Inferior parietal cortex (tissue), 1 donor: ENCODE measurements at regions not wholly inside any gene's neighbourhood (a gene's known extent, or its start where the extent isn't known, plus 50 kb on each side); places are given as distances from the start of the nearest gene placed in this dataset.

Experiments used
- DNase-seq: peaks from one replicate; pipeline ENCODE4 v3.0.0-alpha.2; 2016; ENCODE audit errors: extremely low spot score

DNA sequence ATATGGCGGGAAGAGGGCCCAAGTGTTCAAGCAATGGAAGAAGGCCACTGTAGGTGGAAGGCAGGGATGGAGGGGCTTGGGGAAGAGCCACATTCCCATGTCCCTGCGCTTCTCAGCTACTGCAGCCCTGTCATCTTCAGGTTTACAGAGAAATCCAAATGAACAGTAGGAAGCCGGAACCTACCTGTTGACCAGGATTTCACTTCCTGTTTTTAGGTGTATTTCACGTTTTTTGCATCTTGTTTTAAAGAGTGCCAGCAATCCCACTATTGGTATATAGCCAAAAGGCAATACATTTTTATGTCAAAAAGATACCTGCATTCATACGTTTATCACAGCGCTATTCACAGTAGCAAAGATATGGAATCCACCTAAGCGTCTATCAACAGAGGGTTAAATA is 159.2 kb downstream of the SLC35B3 start:
- DNase-seq: no peak

DNA sequence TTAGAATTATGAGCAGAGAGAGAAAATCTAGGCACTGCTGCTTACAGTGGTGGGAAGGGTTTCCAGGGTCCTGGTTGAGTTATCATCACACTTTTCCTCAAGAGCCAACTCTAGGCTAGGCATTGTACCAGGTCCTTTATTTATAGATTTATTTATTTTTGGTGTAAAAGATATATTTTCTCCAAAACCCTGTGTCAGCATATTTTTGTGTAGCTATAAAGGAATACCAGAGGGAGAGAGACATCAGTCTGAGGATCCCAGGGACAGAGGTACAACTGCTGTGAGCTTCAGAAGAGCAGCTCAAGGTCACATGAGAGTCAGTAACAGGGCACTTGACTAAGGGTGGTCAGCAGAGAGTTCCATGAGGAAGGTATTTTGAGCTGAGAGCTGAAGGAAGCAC is 159.7 kb downstream of the SLC35B3 start:
- DNase-seq: no peak

DNA sequence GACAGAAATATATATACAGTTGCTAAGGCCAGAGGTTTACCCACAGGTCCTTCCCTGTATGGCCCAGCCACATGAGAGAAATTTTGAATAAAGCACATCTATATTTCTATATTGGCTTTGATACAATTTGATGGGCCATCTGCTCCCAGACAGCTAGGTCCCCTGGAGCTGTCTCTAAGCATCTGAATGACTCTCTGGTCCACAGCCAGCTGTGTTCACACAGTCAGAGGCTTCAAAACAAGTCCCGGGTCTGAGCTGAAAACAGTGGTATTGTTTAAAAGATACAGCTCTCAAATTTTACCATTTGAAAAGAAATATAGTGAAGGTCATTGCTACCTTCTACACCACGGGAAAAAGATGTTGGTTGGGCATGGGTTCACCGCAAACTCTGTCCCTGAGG is 161.1 kb downstream of the SLC35B3 start:
- DNase-seq: no peak

DNA sequence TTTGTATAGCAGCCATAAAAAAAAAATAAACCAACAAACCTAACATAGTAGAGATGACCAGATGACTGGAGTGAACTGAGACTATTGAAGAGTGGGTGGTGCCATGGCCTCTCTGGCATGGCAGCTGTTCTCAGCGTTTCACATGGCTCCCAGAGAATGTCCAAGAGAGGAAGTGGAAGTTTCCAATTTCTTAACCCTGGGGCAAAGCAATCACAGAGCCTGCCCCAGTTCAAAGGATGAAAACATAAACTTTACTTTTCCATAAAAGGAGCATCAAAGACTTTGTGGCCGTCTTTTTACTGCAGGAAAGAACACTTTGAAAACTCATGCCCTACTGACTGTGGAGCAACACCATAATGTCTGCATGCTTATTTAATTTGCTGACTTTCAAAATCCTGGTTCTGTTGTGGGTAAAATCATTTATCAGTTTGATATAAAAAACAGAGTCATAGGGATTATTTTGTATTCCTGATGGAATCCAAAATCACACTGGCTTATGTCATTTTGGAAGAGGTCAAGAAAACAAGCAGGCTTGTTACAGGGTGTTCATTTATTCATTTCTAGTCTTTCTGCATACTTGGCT is 165.4 kb downstream of the SLC35B3 start:
- no peak for DNase-seq

DNA sequence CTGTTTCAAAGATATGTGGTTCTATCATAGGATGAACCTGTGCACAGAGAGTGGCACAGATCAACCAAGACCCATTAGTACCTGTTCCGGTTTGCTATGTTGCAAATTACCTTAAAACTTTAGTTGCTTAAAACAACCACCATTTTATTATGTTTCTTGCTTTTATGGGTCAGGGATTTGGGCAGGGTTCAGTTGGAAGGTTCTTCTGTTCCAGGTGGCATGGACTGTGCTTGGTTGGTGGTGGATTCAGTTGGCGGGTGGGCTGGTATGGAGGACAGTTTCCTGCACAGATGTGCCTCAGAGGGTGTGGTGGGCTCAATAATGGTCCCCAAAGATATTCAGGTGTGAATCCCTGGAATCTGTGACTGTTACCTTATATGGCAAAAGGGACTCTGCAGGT is 166.3 kb downstream of the SLC35B3 start:
- no peak for DNase-seq

DNA sequence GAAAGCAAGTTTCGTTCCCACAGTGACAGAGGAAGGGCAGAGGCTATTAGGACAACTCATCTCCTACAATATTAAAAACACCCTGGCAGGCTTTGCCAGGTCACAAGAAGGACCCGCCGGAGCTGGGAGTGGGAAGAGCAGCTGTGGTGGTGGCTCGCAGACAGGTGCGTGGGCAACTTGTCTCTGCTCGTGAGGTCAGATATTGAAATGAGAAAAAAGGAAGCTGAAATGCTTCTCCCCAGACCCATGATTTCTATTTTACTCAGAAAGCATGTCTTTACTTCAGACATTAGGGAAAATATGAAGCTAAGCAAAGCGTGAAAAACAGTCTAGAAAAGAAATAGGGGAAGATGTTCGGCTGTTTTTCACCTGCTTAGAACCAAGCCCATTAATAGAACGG is 166.3 kb upstream of the EEF1E1 start:
- no peak for DNase-seq

DNA sequence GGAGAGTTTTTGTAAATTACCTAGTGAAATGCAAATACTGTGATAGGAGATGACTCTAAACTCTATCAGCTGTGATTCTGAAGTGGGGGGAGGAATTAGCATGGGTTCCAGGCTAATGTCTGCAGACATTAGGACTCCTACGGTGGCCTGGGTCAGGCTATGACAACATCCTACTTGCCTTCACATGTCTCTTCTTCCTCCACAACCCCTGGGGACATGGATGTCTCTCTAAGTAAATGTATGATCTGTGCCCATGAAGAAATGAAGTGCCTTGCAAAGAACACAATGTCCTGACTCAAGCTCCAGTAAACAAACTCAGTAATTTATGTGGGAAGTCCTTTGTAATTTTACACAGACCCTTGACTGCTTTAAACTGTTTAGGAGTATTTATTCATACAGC is 165.8 kb upstream of the EEF1E1 start:
- no peak for DNase-seq

DNA sequence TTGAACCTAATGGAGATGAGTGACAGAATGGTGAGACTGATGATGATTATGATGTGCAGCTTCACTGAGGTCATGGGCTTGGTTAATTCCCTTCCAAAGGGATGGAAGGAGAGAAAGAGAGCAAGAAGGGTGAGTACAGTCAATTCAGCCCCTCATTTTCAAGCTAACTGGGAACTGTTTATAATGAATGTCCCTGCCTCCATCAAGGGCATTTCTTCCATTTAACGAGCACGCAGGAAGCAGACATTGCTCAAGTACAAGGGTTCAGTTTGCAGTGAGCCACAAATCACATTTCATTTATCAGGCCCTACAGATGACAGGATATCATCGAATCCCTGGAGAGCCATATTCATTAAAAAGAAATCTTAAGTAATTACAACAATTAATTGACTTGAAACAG is 158.3 kb upstream of the EEF1E1 start:
- DNase-seq: no peak

DNA sequence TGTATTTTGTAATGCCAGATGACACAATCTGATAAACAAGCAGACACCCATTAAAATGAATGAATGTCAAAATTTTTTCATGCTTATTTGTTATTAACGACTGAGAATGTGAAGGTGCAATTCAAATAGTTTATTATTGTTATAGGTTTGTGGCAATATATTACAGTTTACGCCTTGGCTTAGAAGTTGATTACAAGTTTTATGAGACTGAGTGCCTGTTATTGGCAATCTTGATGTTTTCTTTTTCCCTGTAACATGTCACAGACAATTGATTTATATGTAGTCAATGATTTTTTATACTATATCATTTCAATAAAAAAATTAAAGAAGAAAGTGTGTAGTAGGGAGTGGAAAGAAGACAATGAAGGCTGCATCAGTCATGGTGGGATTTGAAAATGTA is 144.1 kb upstream of the EEF1E1 start:
- no peak for DNase-seq

DNA sequence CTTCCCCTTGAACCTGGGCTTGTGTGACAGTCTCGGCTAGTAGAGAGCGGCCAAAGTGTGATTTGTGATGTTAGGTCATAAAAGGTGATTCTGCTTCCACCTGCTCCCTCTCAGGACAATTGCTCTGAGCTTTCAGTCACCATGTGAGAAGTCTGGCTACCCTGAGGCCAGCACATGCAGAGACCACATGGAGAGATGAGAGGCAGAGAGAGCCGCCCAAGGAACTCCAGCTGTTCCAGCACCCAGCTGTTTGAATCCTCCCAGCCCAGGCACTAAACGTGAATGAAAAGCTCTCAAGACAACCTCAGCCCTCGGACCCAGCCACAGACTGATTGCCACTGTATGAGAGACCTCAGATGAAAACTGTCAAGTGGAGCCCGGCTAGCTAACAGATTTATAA is 143.4 kb upstream of the EEF1E1 start:
- DNase-seq: no peak

DNA sequence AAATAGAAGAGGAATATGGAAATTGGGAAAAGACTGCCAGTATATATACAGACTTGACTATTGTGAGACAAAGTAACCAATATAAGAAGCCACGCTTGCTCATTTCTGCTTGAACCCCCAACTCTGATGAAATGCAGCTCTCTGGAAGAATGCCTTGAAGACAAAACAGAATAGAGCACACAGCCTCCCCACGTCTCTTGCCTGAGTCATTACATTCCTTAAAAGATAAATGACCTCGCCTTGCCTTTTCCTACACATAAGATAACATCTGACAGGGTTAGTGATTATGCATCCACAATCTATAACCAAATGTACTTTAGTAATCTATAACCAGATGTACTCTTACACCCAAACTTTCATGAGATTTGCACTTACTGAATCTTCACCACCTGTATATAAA is 141.1 kb upstream of the EEF1E1 start:
- DNase-seq: no peak

DNA sequence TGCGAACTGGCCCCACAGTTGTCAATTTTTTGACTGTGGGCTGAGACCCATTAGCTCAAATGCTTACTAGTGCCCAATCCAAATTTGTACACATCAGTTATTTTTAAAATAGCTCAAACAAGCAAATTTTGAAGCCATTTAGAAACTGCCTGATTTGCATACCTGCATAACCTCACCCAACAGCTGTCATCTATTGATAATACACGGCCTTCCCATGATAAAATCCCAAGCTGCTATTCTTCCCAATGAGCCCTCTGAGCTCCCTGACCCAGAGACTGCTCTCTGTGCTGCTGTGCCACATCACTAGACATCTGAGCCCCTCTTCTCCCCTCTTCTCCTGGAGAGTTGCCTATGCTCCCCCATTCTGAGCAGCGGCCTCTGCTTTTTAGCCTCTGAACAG is 140.5 kb upstream of the EEF1E1 start:
- no peak for DNase-seq

DNA sequence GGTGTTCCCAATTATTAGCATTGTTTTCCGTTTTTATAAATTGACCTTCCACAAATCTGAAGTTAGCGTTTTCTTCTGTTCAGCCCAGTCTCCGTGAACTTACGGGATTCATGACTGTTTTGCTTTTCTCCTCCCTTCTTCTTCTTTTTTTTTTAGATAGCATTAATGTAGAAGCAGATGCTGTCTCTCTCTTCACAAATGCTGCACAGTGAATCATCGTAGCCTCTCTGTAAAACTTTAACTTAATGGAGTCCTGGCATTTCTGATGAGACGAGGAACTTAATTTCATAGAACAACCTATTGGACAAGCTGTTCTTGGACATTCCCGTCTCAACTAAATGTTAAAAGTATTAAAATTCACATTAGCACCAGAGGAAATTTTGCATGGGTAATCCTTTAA is 138.0 kb upstream of the EEF1E1 start:
- no peak for DNase-seq

DNA sequence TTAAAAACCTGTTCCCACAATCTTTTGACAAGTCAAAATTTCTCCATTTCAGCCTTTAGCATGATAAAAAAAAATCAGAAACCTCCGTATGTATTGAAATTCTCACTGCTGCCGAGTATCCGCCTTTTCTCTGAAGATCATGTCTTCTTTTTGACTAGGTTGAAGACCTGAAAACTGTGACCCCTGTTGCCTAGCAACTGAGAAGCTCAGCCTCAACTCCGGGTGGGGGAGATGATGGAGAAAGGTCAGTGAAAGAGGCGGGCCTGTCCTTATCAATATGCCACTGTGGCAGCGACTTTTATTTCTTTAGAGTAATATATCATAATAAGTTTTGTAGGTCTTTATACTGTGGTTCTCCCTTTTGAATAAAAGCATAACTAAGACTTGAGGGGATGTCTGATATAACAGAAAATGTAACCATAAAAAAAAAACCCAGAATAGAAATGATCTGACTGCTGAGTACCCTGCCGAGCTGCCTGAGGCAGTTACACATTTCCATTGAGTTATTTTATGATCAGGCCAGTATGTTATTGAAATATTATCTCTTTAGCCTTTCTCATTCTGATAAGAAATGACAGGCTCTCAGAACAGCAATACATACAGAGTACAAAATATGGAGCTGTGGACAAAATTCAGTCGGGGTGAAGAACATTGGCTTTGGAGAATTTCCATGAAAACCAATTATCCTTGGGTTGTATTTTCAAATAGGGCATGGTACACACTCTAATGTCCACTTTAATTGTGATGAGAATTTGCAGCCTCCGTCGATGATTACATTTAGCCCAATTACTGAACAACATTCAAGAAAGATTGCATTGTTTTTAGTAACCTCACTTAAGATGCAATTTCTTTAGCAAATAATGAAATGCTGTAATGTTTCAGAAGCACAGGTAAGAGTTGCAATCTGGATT is 136.7 kb upstream of the EEF1E1 start:
- DNase-seq: no peak

DNA sequence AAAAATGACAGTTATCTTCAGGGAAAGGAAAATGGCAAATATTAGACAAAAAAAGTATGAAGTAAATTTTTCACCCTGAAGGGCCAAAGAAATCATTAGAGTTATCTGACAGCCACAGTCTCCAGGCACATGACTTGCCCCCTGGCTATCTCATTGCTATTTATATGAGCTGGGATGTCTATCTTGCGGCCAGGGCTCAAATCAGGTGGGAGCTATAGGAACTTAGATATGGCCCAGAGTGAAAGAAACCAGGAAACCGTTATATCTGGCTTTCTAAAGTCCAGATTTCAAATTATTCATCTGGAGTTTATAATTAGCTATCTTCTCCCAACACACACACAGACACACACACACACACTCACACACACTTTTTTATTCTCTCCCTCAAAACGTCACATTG is 135.3 kb upstream of the EEF1E1 start:
- DNase-seq: no peak

DNA sequence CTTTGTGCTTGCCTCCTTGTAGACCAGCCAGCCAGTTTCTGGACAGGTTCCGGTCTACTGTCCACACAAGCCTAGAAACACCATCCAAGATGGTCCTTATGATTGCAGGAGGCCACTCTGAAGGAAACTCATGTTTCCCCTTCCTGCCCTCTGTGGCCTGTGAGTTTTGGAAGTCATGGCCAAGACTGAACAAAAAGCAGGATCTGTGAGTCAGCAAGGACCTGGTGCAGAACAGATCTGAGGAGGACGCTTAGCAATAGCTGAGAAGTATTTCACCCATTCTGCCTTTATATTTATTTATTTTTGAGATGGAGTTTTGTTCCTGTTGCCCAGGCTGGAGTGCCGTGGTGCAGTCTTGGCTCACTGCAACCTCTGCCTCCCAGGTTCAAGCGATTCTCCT is 134.6 kb upstream of the EEF1E1 start:
- no peak for DNase-seq

DNA sequence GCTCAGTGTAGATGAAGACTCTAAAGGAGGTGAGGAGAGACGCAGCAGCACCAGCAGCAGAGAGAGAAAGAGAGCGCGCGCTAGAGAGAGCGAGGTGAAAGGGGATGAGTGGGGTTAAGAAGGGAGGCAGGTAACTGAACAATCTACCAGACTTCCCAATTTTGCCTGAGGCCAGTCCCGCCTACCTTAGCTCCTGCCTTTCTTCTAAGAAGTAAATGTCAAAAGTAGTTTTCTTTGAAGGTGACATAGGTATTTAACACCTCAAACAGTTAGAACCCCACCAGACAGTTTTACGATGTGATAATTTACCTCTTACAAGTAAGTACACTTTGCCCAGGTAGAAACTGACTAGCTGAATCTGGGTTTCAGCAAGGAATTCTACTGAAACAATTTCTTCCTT is 132.0 kb upstream of the EEF1E1 start:
- DNase-seq: no peak

DNA sequence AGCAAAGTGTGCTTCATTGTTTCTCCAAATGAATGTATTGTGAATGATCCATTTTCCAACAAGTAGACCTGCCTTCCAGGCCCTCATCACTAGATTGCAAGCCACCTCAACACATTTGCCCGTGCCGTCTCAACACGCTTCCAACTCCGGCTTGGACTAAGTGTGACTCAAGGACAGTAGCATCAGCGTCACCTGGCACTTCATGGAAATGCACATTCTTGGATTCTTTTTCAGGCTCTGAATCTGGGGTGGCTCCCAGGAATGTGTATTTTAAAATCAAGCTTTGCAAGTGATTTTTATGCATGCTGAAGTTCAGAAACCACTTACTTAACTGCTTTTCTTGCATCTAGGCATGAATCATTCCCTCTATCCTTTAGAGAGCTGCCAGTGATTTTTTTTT is 129.6 kb upstream of the EEF1E1 start:
- DNase-seq: no peak

DNA sequence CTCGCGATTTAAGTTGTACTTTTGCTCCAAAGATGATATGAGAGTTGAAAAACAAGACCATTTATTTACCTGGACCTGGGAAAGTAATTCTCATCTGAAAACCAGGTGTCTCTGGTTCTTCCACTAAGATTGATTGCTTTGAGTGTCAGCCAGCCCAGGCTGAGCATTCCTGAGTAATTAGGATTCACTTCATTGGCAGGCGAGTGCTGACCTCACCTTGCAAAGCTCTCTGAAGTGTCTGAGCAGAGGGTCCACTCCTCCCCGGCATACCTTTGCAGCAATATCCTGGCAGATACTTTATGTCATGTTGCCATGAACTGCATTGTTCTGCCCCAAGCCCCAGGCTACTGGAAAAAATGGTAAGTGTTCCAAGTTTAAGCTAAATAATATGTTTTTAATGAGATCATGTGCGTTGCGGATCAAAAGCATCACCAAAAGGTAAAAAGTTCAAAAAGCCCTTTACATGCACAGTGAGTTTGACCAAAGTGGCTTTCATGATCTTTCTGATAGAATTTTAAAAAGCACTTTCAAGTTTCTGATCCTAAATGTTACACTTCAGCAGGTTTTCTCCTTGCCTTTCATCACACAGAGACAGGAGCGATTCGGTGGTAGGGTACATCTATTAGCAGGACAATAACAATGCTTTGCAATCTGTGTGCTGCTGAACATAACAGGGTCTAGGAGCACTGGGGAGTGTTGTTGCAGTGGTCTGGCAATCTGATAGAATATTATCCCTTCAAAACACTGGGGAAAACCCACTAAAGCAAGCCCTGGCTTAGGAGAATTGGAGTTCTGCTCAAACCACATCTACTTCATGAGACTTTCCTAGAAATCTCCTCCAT is 127.8 kb upstream of the EEF1E1 start:
- DNase-seq: no peak

DNA sequence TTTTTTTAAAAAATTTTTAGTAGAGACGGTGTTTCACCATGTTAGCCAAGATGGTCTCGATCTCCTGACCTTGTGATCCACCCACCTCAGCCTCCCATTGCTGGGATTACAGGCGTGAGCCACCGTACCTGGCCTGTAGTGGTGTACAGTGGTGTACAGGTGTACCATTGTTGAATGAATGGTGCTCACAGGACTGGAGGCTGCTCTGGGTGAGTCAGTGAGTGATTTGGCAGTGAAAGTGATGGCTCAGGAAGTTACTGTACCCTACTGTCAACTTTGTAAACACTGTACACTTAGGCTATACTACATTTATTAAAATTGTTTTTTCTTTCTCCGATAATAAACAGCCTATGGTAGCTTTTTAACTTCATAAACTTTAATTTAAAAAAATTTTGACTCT is 122.8 kb upstream of the EEF1E1 start:
- no peak for DNase-seq

DNA sequence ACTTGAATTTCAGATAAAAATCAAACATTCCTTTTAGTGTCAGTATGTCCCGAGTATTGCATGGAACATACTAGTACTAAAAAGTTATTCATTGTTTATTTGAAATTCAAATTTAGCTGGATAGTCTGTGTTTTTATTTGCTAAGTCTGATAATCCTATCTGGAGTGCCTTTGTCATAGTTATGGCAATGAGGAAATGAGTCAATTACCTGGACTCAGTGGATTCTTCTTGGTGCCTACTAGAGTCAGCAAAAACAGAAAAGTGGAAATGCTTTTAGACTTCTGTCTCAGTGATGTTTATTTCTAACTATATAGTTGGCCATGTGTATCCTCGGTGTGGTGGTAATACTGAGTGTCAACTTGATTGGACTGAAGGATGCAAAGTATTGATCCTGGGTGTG is 121.3 kb upstream of the EEF1E1 start:
- no peak for DNase-seq

DNA sequence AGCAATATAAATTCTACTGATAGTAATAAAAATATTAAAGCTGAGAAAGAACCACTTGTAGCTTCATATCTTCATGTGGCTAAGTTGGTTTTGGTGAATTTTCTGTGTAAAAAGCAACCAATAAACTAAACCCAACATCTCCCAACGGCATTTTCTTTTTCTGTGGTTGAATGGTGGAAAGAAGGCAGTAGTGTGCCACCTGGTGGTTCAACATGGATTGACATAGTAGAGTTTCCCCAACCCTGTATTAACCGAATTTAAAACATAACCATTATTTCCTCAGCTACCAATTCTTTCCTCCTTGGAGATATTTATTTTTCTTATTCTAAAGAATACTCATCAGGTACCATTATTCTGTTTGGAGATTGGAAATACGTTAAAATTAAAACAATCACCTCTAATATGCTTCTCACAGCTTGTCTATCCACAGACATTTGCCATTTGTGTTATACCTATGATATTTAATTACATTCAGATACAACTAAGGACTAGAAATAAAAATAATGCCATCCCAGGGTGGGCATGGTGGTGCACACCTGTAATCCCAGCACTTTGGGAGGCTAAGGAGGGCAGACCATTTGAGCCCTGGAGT is 117.1 kb upstream of the EEF1E1 start:
- peak; percentile 73 for DNase-seq
